PFSK-1 (cell line): ENCODE measurements at regions not wholly inside any gene's neighbourhood (a gene's known extent, or its start where the extent isn't known, plus 50 kb on each side); places are given as distances from the start of the nearest gene placed in this dataset.
A peak's percentile ranks its signal among the peaks of the same experiment; 100 is the strongest.

Source experiments
- FOXP2 ChIP-seq: optimal IDR thresholded peaks from 2 replicates; pipeline ENCODE3; 2011; ENCODE audit warnings: borderline replicate concordance, control low read depth, inconsistent platforms; ENCODE audit not compliant: insufficient read depth; ENCODE audit errors: extremely low read length, extremely low read depth
- POLR2AphosphoS5 ChIP-seq: IDR thresholded peaks from 2 replicates; pipeline ENCODE4 v1.6.1; 2012; ENCODE audit warnings: low read depth, mild to moderate bottlenecking, control low read depth, low read length, moderate library complexity
- REST ChIP-seq, 2 experiments: IDR thresholded peaks; 2 replicates each; pipeline versions ENCODE4 v1.6.1 to v1.8.0; 2011 to 2012; ENCODE audit warnings: low read depth in 2 of 2, low read length in 2 of 2, control low read depth in 1 of 2, inconsistent platforms in 1 of 2, mild to moderate bottlenecking in 1 of 2, moderate library complexity in 1 of 2; ENCODE audit not compliant: insufficient read depth in 1 of 2
- SIN3A ChIP-seq: IDR thresholded peaks from 2 replicates; pipeline ENCODE4 v1.6.1; 2012; ENCODE audit warnings: mild to moderate bottlenecking, low read length, moderate library complexity, borderline replicate concordance; ENCODE audit not compliant: insufficient read depth
- TAF1 ChIP-seq: IDR thresholded peaks from 2 replicates; pipeline ENCODE4 v1.6.1; 2012; ENCODE audit warnings: low read length, control low read depth, borderline replicate concordance; ENCODE audit not compliant: insufficient read depth

GRCh38 chr6:114879693-114880092 is 536.9 kb upstream of the HS3ST5 start:
- TF ChIP-seq SIN3A (no peak), POLR2AphosphoS5 (no peak), REST (IDR thresholded peaks at IDR 0.05; ENCODE audit: insufficient read depth in 1 of 2, low read depth in 2 of 2, low read length in 2 of 2) (no peak), TAF1 (no peak), FOXP2 (no peak)

- TF ChIP-seq REST (IDR thresholded peaks at IDR 0.05; ENCODE audit: insufficient read depth in 1 of 2, low read depth in 2 of 2, low read length in 2 of 2) (0 out of 4 replicates have a peak, but pooled peaks of 1 of the 2 experiments have one; percentile 30), FOXP2 (no peak)
Measured at GRCh38 chr6:114878091-114878490, 535.3 kb upstream of the HS3ST5 start.

GRCh38 chr6:114874410-114874809 is 531.6 kb upstream of the HS3ST5 start:
- TF ChIP-seq TAF1, result no peak
- no peak for TF ChIP-seq POLR2AphosphoS5
- no peak for TF ChIP-seq SIN3A
- no peak for TF ChIP-seq FOXP2
- no peak for TF ChIP-seq REST (IDR thresholded peaks at IDR 0.05; ENCODE audit: insufficient read depth in 1 of 2, low read depth in 2 of 2, low read length in 2 of 2)

- TF ChIP-seq SIN3A (no peak), TAF1 (no peak), POLR2AphosphoS5 (no peak), REST (IDR thresholded peaks at IDR 0.05; ENCODE audit: insufficient read depth in 1 of 2, low read depth in 2 of 2, low read length in 2 of 2) (no peak), FOXP2 (no peak)
Measured at GRCh38 chr6:114863610-114864009, 520.8 kb upstream of the HS3ST5 start.

GRCh38 chr6:114862819-114863218 is 520.0 kb upstream of the HS3ST5 start:
- peak in 1 of 2 experiments; percentile 14; a peak in 1 of 4 replicates for TF ChIP-seq REST (IDR thresholded peaks at IDR 0.05; ENCODE audit: insufficient read depth in 1 of 2, low read depth in 2 of 2, low read length in 2 of 2)
- no peak for TF ChIP-seq POLR2AphosphoS5
- TF ChIP-seq FOXP2, result no peak
- TF ChIP-seq TAF1, result no peak
